H1 (cell line): ENCODE measurements at regions not wholly inside any gene's neighbourhood (a gene's known extent, or its start where the extent isn't known, plus 50 kb on each side); places are given as distances from the start of the nearest gene placed in this dataset.

ENCODE experiments used
- CTCF ChIA-PET: fragments of 300-600 bp; sonication (Branson Sonifier 250); formaldehyde crosslinking; loops from one replicate; lab custom pipeline; 2021; ENCODE audit not compliant: partially characterized antibody; lab: Charles Lee
- POLR2A ChIA-PET: fragments of 300-600 bp; sonication (Branson Sonifier 250); formaldehyde crosslinking; loops from one replicate; lab custom pipeline; 2021; ENCODE audit warnings: inconsistent platforms; ENCODE audit not compliant: partially characterized antibody; lab: Charles Lee
- DNase-seq, 2 experiments: peaks; one replicate each; pipeline versions ENCODE4 v3.0.0 to v3.0.0-alpha.2; 2010 to 2022; ENCODE audit warnings: low spot score in 2 of 2, low read depth in 1 of 2, mixed read lengths in 1 of 2
- FAIRE-seq: peaks from 2 replicates; lab custom pipeline; 2011; peaks lifted over from hg19 to GRCh38; lab: Jason Lieb, UNC
- H2AFZ ChIP-seq: 2 replicates; pipeline ENCODE4 v1.8.1; 2012; ENCODE audit warnings: low read length, inconsistent platforms
- H2AK5ac ChIP-seq: 2 replicates; pipeline ENCODE4 v1.6.1; 2013; ENCODE audit warnings: low read depth, low read length
- H2BK120ac ChIP-seq: replicated peaks from 2 replicates; pipeline ENCODE3; 2013; ENCODE audit warnings: low read depth, low read length, inconsistent platforms
- H2BK12ac ChIP-seq: 2 replicates; pipeline ENCODE4 v1.6.1; 2013; ENCODE audit warnings: low read depth, low read length
- H2BK15ac ChIP-seq: 2 replicates; pipeline ENCODE4 v1.6.1; 2013; ENCODE audit warnings: low read length
- H2BK20ac ChIP-seq: 2 replicates; pipeline ENCODE4 v1.6.1; 2013; ENCODE audit warnings: low read length
- H2BK5ac ChIP-seq: 2 replicates; pipeline ENCODE4 v1.6.1; 2013; ENCODE audit warnings: low read depth, low read length
- H3K14ac ChIP-seq: 2 replicates; pipeline ENCODE4 v1.6.1; 2013; ENCODE audit warnings: inconsistent platforms; ENCODE audit not compliant: insufficient read length
- H3K18ac ChIP-seq: 2 replicates; pipeline ENCODE4 v1.6.1; 2013; ENCODE audit warnings: low read length; ENCODE audit errors: extremely low read depth
- H3K23ac ChIP-seq: 2 replicates; pipeline ENCODE4 v1.6.1; 2013; ENCODE audit warnings: inconsistent platforms; ENCODE audit not compliant: insufficient read length
- H3K23me2 ChIP-seq: 2 replicates; pipeline ENCODE4 v1.6.1; 2013; ENCODE audit warnings: low read depth, low read length
- H3K27ac ChIP-seq: 2 replicates; pipeline ENCODE4 v1.6.1; 2011; ENCODE audit warnings: low read depth, low read length, inconsistent platforms
- H3K27me3 ChIP-seq, 4 experiments: replicated peaks in 1 of 4; 1 replicate in 1 of 4; 2 replicates in 3 of 4; pipeline versions ENCODE4 v1.6.1 to v1.8.1; 2011 to 2013; ENCODE audit warnings: low read length in 3 of 4, mild to moderate bottlenecking in 3 of 4, inconsistent platforms in 2 of 4, mixed read lengths in 2 of 4, moderate library complexity in 1 of 4; ENCODE audit not compliant: control insufficient read depth in 3 of 4, insufficient read depth in 3 of 4; ENCODE audit errors: extremely low read depth in 1 of 4
- H3K36me3 ChIP-seq, 4 experiments: 2 replicates each; pipeline versions ENCODE4 v1.6.1 to v1.8.1; 2011 to 2013; ENCODE audit warnings: mild to moderate bottlenecking in 4 of 4, low read length in 3 of 4, moderate library complexity in 2 of 4, control low read depth in 1 of 4, inconsistent platforms in 1 of 4; ENCODE audit not compliant: insufficient read depth in 4 of 4, control insufficient read depth in 2 of 4
- H3K4ac ChIP-seq: replicated peaks from 2 replicates; pipeline ENCODE3; 2013; ENCODE audit warnings: low read length, low read depth, mixed read lengths, inconsistent platforms; ENCODE audit not compliant: insufficient read length
- H3K4me1 ChIP-seq, 4 experiments: replicated peaks in 1 of 4; 1 replicate in 1 of 4; 2 replicates in 3 of 4; pipeline versions ENCODE4 v1.6.1 to v1.8.1; 2011 to 2013; ENCODE audit warnings: low read length in 3 of 4, inconsistent platforms in 2 of 4, mixed read lengths in 1 of 4; ENCODE audit not compliant: insufficient read depth in 4 of 4, control insufficient read depth in 3 of 4
- H3K4me2 ChIP-seq, 2 experiments: 2 replicates each; pipeline versions ENCODE4 v1.6.1 to v1.8.1; 2011 to 2013; ENCODE audit warnings: low read depth in 2 of 2, low read length in 2 of 2, control low read depth in 1 of 2, inconsistent platforms in 1 of 2, mild to moderate bottlenecking in 1 of 2; ENCODE audit not compliant: insufficient read depth in 1 of 2
- H3K4me3 ChIP-seq, 4 experiments: fragments of 200-600, 300-600 bp in 1 of 4; sonication (generic), shearing (Covaris generic), sonication (Bioruptor Twin) in 1 of 4; 2 replicates each; pipeline versions ENCODE4 v1.5.1 to v1.8.1; 2011 to 2016; ENCODE audit warnings: low read length in 4 of 4, low read depth in 3 of 4, control low read depth in 2 of 4, inconsistent platforms in 2 of 4, mild to moderate bottlenecking in 2 of 4, mixed read lengths in 1 of 4, moderate library complexity in 1 of 4; ENCODE audit not compliant: insufficient read depth in 2 of 4; ENCODE audit errors: extremely low read depth in 1 of 4
- H3K56ac ChIP-seq: replicated peaks from 2 replicates; pipeline ENCODE3; 2013; ENCODE audit warnings: low read depth, mild to moderate bottlenecking, mixed read lengths, low read length, inconsistent platforms; ENCODE audit not compliant: insufficient read length
- H3K79me1 ChIP-seq: 2 replicates; pipeline ENCODE4 v1.6.1; 2013; ENCODE audit warnings: low read depth, low read length, control low read depth
- H3K79me2 ChIP-seq, 2 experiments: 2 replicates each; pipeline versions ENCODE4 v1.6.1 to v1.8.1; 2012 to 2013; ENCODE audit warnings: low read length in 2 of 2, mild to moderate bottlenecking in 2 of 2, inconsistent platforms in 1 of 2; ENCODE audit not compliant: insufficient read depth in 2 of 2, control insufficient read depth in 1 of 2
- H3K9ac ChIP-seq, 4 experiments: replicated peaks in 1 of 4; 1 replicate in 1 of 4; 2 replicates in 3 of 4; pipeline versions ENCODE4 v1.6.1 to v1.8.1; 2011 to 2013; ENCODE audit warnings: low read depth in 3 of 4, low read length in 3 of 4, control low read depth in 2 of 4, mild to moderate bottlenecking in 2 of 4, moderate library complexity in 2 of 4, inconsistent platforms in 1 of 4; ENCODE audit errors: extremely low read depth in 1 of 4
- H3K9me3 ChIP-seq, 2 experiments: 2 replicates each; pipeline versions ENCODE4 v1.6.1 to v1.8.1; 2012 to 2013; ENCODE audit warnings: mild to moderate bottlenecking in 2 of 2, moderate library complexity in 2 of 2, control low read depth in 1 of 2, inconsistent platforms in 1 of 2, low read depth in 1 of 2, low read length in 1 of 2, mixed read lengths in 1 of 2; ENCODE audit not compliant: insufficient read depth in 2 of 2
- H4K20me1 ChIP-seq, 2 experiments: replicated peaks in 1 of 2; 2 replicates each; pipeline versions ENCODE3 to v1.8.1; 2011 to 2013; ENCODE audit warnings: inconsistent platforms in 2 of 2, low read length in 2 of 2, mild to moderate bottlenecking in 1 of 2; ENCODE audit not compliant: insufficient read depth in 2 of 2, control insufficient read depth in 1 of 2
- H4K5ac ChIP-seq: 2 replicates; pipeline ENCODE4 v1.6.1; 2013; ENCODE audit warnings: low read length, low read depth, mixed read lengths, inconsistent platforms; ENCODE audit not compliant: insufficient read length
- H4K8ac ChIP-seq: 2 replicates; pipeline ENCODE4 v1.8.0; 2013; ENCODE audit warnings: mild to moderate bottlenecking, moderate library complexity, low read length, inconsistent platforms; ENCODE audit not compliant: insufficient read depth; ENCODE audit errors: extremely low read depth
- H4K91ac ChIP-seq: replicated peaks from 2 replicates; pipeline ENCODE3; 2013; ENCODE audit warnings: low read length, mixed read lengths, inconsistent platforms; ENCODE audit not compliant: insufficient read length
- GABPA ChIP-seq: IDR thresholded peaks from 2 replicates; pipeline ENCODE4 v1.6.1; 2011; ENCODE audit warnings: mild to moderate bottlenecking, low read length, moderate library complexity, borderline replicate concordance; ENCODE audit not compliant: insufficient read depth
- POLR2A ChIP-seq, 2 experiments: IDR thresholded peaks; 1 replicate in 1 of 2; 2 replicates in 1 of 2; pipeline ENCODE4 v1.6.1; 2011; ENCODE audit warnings: low read depth in 2 of 2, low read length in 2 of 2, mild to moderate bottlenecking in 2 of 2; ENCODE audit errors: control extremely low read depth in 1 of 2
- RFX5 ChIP-seq: IDR thresholded peaks from 2 replicates; pipeline ENCODE4 v1.6.1; 2011; ENCODE audit warnings: low read depth, low read length, improper control_type of control experiment, borderline replicate concordance
- WGBS, 2 experiments: shearing (Covaris generic) in 1 of 2; methylation state at CpG; one replicate each; pipeline versions ENCODE4 v1.1.6 to v1.1.7; 2013 to 2015; ENCODE audit warnings: low lambda C conversion rate in 2 of 2, mixed read lengths in 2 of 2, inconsistent platforms in 1 of 2, low coverage in 1 of 2, missing lambda C conversion rate in 1 of 2; ENCODE audit not compliant: insufficient replicate concordance in 2 of 2, insufficient coverage in 1 of 2, insufficient read length in 1 of 2; ENCODE audit errors: extremely low coverage in 1 of 2, missing lambda C conversion rate in 1 of 2; 5-methylcytosine and 5-hydroxymethylcytosine counted together

- no peak overlapping the region for H2BK120ac ChIP-seq
- H2AK5ac ChIP-seq = no peak overlapping the region
- no peak overlapping the region for H4K8ac ChIP-seq
- no peaks in the 10 kb centered on the region for H3K9me3 ChIP-seq
- no peak overlapping the region for H3K14ac ChIP-seq
- H3K4me3 ChIP-seq = no peak overlapping the region
- H4K91ac ChIP-seq = no peak overlapping the region
- H2AFZ ChIP-seq = peak overlapping the region; percentile 5; the same call in 1 of the 2 replicates
- H3K4me1 ChIP-seq = no peaks in the 10 kb centered on the region
- no peak overlapping the region for H2BK15ac ChIP-seq
- ChIA-PET POLR2A (no interaction called here), CTCF (no interaction called here)
- H2BK5ac ChIP-seq = no peak overlapping the region
- TF ChIP-seq GABPA (no peak), RFX5 (no peak), POLR2A (IDR thresholded peaks at IDR 0.05; ENCODE audit: control extremely low read depth in 1 of 2, low read depth in 2 of 2, low read length in 2 of 2) (no peak)
- no peak overlapping the region for H3K23ac ChIP-seq
- FAIRE-seq (no peak), DNase-seq (no peak)
- no peaks in the 10 kb centered on the region for H3K79me1 ChIP-seq
- H3K4ac ChIP-seq = no peak overlapping the region
- H3K27me3 ChIP-seq = no peaks in the 10 kb centered on the region
- H3K79me2 ChIP-seq = no peaks in the 10 kb centered on the region
- H3K27ac ChIP-seq = no peak overlapping the region
- H3K56ac ChIP-seq = no peak overlapping the region
- no peak overlapping the region for H3K9ac ChIP-seq
- H3K4me2 ChIP-seq = no peak overlapping the region
- no peak overlapping the region for H2BK20ac ChIP-seq
- no peak overlapping the region for H3K18ac ChIP-seq
- no peaks in the 10 kb centered on the region for H3K36me3 ChIP-seq
- H2BK12ac ChIP-seq = no peak overlapping the region
- no peaks in the 10 kb centered on the region for H3K23me2 ChIP-seq
- no peaks in the 10 kb centered on the region for H4K20me1 ChIP-seq
- 91% methylated on average over 6 of the region's 6 CpGs; no CpG with 5 or more reads in 1 of the 2 experiments for WGBS, 2 experiments
- H4K5ac ChIP-seq = no peak overlapping the region
These were observed 249.1 kb upstream of the TMEM72 start for GRCh38 chr10:44662051-44662450.
